ENCODE measurements at regions not wholly inside any gene's neighbourhood (a gene's known extent, or its start where the extent isn't known, plus 50 kb on each side); places are given as distances from the start of the nearest gene placed in this dataset.
A peak's percentile ranks its signal among the peaks of the same experiment; 100 is the strongest.

DNA sequence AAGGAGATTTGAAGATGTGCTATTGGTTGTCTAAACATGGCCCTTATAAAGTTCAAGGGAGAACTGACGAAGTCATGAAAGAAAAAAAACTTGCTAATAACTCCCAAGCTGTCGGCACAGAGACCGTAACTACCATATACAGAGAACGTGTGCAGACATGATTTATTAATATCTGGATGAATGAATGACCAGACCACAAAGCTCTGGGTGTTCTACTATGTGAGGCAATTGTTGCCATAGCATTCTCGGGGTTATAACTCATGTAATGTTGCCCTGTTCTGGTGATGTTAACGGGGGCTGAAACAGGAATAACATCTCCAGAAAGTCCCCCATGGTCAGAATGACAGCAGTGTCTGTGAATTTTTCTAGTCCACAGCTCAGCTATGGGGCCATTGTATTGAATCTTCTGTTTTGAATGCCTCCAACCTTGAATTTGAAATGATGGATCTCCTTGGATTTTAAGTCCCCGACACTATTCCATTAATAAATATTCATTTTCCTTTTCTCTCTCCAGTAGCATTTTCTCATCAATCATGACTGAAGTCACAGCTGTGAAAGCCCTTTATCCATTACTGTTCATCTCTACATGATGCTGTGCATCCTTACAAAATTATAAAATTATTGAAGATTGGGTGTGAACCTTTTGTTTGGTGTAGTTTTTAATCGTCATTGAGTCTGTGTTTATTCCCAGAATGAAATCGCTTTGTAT lies 483.4 kb upstream of the KLHL29 start:
- no peak overlapping the region for H3K4me3 ChIP-seq (replicated peaks; ENCODE audit: low read depth, low read length)
- H3K36me3 ChIP-seq (ENCODE audit: control insufficient read depth, insufficient read depth, low read length): no peaks in the 10 kb centered on the region
- DNase-seq (ENCODE audit: extremely low read depth, insufficient read length): no peak
- no peak for TF ChIP-seq CTCF (IDR thresholded peaks at IDR 0.05; ENCODE audit: insufficient read depth, low read length, poor library complexity, severe bottlenecking)
- H3K27me3 ChIP-seq (replicated peaks; ENCODE audit: control insufficient read depth, insufficient read depth, low read length): no peaks in the 10 kb centered on the region

DNA sequence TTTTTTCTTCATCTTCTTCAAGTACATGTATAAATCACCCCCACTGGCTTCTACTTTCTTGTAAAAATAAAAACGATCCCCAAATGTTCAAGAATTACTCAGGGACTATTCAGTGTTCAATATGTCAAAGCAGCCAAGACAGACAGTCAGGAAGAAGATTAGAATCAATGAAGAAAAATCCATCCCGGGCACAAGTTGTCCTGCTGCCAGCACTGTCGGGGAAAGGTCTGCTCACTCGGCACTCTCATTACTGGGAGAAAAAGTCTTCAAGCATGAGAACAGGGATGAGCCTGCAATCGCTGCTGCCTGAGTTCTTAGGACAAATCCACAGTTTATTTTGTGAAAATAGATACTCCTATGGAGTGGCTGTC lies 482.8 kb upstream of the KLHL29 start:
- DNase-seq (ENCODE audit: extremely low read depth, insufficient read length): no peak
- Histone ChIP-seq H3K36me3 (ENCODE audit: control insufficient read depth, insufficient read depth, low read length) (no peaks in the 10 kb centered on the region), H3K27me3 (replicated peaks; ENCODE audit: control insufficient read depth, insufficient read depth, low read length) (no peaks in the 10 kb centered on the region), H3K4me3 (replicated peaks; ENCODE audit: low read depth, low read length) (no peak overlapping the region)
- TF ChIP-seq CTCF (IDR thresholded peaks at IDR 0.05; ENCODE audit: insufficient read depth, low read length, poor library complexity, severe bottlenecking): no peak

DNA sequence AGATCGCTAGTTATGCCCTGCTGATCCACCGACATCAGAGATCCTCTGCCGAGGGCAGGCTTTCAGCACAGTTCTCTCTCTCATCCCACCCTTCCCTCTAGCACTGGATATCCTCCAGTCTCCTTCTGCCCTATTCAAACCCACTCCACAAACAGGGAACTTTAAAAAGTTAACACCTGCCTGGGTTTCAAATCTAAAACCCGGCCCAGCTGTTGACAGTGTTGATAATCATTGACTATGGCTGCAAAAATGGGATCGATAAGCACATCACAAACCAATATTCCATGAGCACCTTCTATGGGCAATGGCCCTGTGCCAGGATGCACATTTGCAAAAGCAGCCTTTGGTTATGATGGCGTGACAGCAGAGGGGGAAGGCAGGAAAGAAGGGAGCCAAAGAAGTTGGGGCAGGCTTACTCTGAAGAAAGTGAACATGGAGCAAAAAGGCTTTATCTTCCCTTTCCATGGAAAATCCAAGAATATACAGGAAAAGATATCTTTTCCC lies 482.3 kb upstream of the KLHL29 start:
- DNase-seq (ENCODE audit: extremely low read depth, insufficient read length): no peak
- H3K27me3 ChIP-seq (replicated peaks; ENCODE audit: control insufficient read depth, insufficient read depth, low read length): no peaks in the 10 kb centered on the region
- H3K4me3 ChIP-seq (replicated peaks; ENCODE audit: low read depth, low read length): no peak overlapping the region
- no peaks in the 10 kb centered on the region for H3K36me3 ChIP-seq (ENCODE audit: control insufficient read depth, insufficient read depth, low read length)
- no peak for TF ChIP-seq CTCF (IDR thresholded peaks at IDR 0.05; ENCODE audit: insufficient read depth, low read length, poor library complexity, severe bottlenecking)

DNA sequence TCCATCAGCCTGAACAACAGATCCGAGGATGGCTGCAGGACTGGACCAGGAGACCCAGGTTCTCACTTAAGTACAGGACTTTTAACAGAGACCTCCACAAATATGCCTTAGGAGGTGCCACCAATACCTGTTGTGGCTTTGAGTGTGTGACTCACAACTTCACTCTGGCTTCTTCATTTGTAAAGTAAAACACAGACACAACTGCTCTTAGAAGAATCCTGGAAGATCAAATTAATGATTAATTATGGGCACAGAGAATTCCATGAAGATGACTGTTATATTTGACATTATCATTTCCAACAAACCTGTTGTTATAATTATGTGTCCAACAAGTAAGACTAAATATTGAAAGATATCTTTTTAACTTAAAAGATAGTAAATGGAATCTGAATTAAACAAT lies 481.4 kb upstream of the KLHL29 start:
- Histone ChIP-seq H3K36me3 (ENCODE audit: control insufficient read depth, insufficient read depth, low read length) (no peaks in the 10 kb centered on the region), H3K4me3 (replicated peaks; ENCODE audit: low read depth, low read length) (no peak overlapping the region), H3K27me3 (replicated peaks; ENCODE audit: control insufficient read depth, insufficient read depth, low read length) (no peaks in the 10 kb centered on the region)
- DNase-seq (ENCODE audit: extremely low read depth, insufficient read length): no peak
- TF ChIP-seq CTCF (IDR thresholded peaks at IDR 0.05; ENCODE audit: insufficient read depth, low read length, poor library complexity, severe bottlenecking): no peak

GRCh38 chr2:22904126-22904684 lies 480.8 kb upstream of the KLHL29 start:
- no peak for DNase-seq (ENCODE audit: extremely low read depth, insufficient read length)
- H3K27me3 ChIP-seq (replicated peaks; ENCODE audit: control insufficient read depth, insufficient read depth, low read length): no peaks in the 10 kb centered on the region
- TF ChIP-seq CTCF (IDR thresholded peaks at IDR 0.05; ENCODE audit: insufficient read depth, low read length, poor library complexity, severe bottlenecking): peak; percentile 75
- no peak overlapping the region for H3K4me3 ChIP-seq (replicated peaks; ENCODE audit: low read depth, low read length)
- no peaks in the 10 kb centered on the region for H3K36me3 ChIP-seq (ENCODE audit: control insufficient read depth, insufficient read depth, low read length)
